Activated gamma-delta T cell treated with anti-CD3 and anti-CD28 coated beads, Interleukin-2, amount 50 U/mL, for 16 hours (primary cell): ENCODE measurements at regions not wholly inside any gene's neighbourhood (a gene's known extent, or its start where the extent isn't known, plus 50 kb on each side); places are given as distances from the start of the nearest gene placed in this dataset.

Experiments used
- DNase-seq: peaks from one replicate; pipeline ENCODE4 v3.0.0-alpha.2; 2020; ENCODE audit warnings: low read depth

DNA sequence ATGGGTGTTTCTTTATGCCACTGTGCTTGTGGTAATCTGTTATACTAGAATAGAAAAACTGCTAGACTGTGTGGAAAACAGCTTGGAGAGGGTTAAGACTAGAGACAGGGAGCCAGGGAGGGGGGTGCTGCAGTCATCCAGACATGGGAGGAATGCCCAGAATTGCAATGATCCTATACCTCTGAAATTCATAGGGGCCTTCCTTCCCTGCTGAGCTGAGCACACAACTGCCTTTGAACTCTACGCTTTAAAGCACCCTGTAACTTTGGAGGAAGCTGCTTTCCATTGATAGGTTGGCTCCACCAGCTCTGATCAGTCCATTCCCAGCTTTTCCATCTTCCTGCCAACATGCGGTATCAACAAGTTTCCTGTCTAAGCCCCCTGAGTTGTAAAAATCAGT, 155.9 kb upstream of the RASGEF1B start:
- DNase-seq, result no peak

DNA sequence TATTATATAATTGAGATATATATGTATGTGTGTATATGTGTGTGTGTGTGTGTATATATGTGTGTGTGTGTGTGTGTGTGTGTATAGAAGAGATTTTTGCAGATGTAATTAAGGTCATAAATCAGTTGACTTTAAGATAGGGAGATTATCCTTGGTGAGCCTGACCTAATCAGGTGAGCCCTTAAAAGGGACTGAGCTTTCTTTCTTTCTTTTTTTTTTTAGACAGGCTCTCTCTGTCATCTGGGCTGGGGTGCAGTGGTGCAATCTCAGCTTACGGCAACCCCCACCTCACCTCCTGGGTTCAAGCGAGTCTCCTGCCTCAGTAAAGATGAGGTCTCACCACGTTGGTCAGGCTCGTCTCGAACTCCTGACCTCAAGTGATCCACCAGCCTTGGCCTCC, 155.1 kb upstream of the RASGEF1B start:
- DNase-seq, result no peak

DNA sequence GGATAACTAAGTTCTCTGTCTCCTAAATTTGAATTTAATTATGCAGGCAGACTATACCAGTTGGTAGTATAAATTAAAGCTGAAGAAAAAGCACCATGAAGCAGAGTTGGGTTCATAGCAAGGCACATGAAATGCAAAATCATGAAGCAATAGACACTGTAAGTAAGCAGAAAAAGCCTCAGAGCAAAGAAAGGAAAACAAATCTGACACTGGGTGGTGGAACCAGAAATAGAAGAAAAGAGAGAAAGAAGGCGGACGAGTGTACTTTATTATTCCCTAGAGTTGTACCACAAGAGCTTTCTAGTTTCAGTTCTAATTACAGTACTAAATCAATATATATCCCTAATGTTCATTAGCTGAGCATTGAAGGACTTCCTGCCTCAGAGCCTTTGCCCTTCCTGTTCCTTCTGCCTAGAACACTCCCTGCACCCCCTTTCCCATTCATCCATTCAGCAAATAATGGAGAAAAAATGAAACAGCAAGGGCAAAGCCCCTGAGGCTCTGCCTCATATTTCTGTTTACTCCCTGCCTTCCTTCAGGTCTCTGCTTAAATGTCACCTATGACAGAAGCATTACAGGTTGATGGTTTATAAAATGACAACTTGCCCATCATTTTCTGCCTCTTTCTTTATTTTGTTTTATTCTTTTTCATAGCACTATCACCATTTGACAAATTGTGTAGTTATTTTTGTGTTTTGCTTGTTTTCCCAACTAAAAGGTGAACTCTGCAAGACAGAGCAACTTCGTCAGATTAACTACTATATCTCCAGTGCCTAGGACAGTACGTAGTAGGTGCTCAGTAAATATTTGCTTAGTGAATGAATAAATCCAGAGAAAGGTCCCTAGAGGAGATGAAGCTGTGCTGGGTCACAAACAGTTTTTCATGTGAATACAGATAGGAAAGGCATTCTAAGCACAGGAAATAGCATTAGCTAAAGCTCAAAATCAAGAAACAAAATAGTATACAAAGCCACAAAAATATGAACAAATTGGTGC, 154.0 kb upstream of the RASGEF1B start:
- no peak for DNase-seq

DNA sequence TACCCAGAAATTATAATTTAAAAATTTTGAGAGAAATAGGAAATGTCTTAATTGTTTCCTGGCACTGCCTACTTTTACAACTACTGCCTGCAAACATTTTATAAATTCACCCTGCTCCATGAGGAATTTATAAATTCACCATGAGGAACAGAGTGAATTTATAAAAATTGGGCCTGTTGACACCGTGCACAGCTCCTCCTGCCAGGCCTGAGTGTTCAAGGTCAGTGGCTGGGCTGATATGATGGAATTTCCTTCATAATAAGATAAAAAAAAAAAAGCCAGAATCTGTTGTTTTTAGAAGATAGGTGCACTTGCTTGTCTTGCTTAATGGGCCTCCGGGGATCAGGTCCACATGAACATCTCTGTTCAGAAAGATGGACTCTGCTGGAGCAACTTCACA, 151.7 kb upstream of the RASGEF1B start:
- DNase-seq, result no peak

DNA sequence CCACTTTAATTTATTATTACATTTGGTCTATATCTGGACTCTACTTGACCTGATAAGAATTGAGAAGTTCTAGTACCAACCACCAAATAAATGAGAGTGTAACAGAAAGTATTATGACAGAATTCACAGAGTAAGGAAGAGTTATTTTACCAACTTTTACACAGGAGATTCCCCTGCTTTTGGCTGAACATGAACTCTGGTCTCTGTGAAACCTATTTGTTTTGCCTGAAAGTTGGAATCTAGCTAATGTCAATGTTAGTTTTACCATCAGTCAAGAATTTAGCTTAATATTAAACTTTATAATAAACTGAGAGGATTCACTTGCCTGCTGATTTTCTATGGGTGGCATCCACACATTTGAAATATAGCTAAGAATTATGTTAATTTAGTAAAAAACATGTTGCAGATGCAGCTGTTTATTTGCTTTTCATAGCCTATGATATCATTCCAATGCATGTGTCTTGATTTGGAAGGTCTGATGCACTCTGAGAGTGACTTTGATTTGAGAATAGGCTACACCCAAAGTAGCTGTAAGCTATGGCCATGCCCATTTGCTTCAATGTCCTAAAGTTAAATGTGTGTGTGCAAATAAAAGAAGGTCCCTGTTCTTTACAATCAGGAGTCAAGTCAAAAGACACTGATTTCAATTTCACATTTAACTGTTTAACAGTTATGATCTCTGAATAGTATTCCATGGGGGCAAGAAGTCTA, 150.9 kb upstream of the RASGEF1B start:
- DNase-seq, result no peak

DNA sequence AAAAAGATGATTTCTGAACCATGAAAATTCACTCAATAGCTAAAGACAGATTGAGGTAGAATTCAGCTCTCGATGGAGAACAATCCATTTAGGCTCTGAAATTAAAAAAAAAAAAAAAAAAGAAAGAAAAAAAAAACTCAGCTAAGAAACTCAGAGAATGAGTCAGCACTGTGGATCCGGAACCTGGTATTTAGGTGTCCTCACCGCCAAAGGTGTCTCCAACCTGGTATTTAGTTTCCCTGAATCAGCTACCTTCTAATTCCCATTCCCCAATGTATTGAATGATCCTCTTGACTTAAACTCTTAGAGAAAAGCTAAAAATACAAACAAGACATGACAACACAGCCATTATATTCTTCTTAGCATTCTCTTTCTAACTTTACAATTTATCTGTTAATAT, 150.3 kb upstream of the RASGEF1B start:
- DNase-seq, result no peak

DNA sequence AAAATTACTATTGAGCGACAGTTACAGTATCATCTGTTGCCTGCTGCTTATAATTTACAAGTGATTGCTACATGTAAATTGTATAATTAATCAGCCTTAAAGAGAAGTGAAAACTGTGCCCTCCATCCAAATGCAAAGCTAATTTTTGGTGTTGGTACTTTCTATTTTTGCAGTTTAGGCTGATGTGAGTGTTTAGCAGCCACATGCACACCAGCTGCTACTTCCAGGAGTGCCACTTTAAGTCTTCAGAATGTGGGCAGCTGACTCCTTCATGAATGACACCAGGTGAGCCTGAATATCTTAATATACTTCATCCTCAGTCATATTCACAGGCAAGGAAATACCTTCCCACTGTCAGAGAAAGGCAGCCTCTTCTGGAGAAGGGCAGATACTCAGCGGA, 149.8 kb upstream of the RASGEF1B start:
- no peak for DNase-seq

DNA sequence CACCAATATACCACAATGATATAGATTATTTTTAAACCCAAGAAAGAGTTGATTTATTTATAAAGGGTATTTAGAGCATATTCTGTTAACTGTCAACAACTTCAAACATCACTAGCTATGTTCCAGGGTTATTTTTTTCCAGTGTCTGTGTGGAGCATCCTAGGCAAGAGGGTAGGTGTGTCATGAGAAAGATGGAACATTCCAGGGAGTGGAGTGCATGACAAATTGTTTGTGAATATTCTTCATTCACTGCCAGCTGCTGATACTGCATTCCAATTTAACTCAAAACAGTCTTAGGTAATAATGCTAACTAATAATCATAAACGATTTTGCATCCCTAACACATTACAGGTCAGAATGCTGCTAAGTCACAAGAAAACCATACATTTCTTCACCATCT, 148.7 kb upstream of the RASGEF1B start:
- no peak for DNase-seq

DNA sequence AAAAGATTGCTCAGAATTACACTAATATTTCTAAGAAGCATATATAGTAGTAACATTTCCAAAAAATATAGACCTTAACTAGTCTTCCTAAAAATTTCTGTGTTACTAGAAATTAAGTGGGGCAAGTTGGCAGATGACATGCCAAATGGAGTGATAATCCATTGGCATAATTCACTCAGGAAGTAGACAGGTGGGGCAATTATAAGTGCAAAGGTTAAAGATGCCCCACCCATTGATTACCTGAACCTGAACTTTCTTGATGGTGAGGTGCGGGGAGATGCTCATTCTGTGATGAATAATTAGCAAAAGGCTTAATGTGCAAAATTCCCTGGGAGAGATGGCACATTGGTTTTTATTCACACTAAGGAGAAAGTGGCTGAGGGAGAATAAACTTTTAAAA, 145.8 kb upstream of the RASGEF1B start:
- DNase-seq, result no peak

DNA sequence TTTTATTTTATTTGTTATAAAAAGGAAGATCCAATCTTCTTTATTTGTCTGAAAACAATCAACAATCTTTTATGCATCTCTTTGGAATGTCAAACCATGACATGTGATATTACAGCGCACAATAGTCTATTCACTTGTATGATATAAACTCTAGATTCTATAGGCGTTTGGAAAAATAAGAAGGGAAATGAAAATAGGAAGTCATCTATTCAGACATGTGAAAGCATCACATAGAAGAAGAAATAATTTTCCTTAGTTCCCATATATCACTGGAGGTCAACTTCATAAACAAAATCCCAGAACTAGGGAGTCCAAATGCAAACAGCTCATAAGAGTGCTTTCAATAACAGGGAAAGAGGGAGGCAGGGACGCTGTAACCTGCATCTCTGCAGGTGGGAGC, 139.5 kb upstream of the RASGEF1B start:
- DNase-seq, result no peak

DNA sequence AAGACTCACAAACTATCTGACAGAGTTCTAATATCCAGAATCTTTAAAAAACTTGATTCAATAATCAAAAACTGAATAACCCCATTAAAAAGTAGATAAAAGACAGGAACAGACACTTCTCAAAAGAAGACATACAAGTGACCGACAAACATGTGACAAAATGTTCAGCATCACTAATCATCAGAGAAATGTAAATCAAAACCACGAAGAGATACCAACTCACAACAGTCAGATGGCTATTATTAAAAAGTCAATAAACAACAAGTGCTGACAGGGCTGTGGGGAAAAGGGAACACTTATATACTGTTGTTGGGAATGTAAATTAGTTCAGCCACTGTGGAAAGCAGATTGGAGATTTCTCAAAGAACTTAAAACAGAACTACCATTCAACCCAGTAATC, 138.1 kb upstream of the RASGEF1B start:
- DNase-seq, result no peak

DNA sequence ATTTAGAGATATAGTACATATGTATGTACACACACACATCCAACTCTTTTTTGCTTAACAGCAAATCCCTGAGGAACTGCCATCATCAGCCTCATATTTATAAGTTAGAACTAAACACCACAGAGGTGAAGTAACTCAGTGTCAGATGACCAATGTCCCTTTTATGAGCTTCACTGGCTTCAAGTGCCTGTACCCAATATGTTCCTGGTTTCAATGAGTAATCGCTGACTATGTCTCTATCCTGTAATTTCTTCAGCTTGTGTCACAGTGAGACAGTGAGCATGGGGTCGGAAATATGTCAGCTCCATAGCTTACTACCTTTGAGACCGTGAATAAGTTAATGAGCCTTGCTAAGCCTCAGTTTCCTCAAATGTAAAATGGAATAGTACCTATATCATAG, 136.2 kb upstream of the RASGEF1B start:
- DNase-seq, result no peak

DNA sequence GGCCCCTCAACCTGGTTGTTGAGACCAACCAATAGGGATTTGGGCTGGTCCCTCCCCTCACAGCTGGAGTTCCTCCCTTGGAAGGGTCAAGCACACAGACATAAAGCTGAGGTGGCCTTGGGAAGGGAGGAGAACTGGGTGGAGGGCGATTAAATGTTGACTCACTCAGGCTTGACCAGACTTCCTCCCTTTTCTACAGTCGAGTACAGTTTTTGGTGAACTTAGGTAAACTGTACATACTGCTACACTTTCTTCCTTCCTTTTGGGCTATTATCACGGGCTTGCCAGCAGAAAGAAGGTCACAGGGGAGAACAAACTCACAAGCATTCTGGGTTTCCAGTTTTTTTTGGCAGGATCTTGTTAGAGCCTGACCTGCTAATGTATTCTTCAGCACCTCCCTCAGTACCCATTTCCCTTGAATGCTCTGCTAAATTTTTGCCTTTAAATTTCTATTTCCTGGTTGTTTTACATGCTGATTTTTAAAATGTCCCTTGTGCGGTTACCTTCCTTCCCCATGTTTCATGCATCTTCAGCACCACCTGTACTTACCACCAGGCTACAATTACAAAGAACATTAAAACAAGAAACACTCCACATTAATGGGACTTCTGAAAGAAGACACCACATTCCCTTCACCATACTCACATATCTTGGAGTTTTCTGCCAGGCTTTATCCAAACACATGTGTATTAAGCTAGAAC, 135.2 kb upstream of the RASGEF1B start:
- DNase-seq, result no peak

DNA sequence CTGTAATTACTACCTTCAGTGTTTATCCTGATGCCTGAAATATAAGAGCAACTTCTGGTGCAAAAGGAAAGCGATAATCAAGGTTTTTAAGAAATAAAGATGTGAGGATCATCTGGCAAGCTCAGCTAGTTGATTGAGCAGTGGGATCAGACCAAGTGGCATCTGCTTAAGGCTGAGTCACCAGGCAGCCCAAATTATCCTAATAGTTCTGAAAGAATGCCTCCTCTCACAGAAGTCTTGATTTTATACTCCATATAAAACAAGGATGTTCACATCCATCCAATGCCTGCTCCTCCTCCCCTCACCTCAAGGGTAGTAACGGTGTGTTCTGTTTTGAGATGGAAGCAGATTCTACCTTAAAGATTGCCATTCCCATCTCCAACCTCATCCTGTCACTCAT, 134.5 kb upstream of the RASGEF1B start:
- no peak for DNase-seq

DNA sequence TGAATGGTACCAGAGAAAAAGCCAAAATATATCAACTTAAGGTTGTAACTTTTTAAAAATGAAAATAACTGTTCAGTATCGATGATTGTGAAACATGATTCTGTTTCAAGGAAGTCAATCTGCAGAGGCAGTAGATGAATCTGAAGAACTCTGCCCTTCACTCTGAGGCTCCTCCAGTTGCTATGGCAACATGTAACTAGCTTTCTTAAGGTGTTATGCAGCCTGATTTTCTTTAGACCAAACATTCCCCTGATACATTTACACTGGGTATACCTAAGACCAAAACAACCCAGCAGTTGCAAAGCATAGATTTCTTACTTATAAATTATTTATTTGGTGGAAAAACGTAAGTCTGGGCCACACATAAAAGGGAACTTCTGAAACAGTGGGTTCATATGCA, 133.6 kb upstream of the RASGEF1B start:
- DNase-seq, result no peak

DNA sequence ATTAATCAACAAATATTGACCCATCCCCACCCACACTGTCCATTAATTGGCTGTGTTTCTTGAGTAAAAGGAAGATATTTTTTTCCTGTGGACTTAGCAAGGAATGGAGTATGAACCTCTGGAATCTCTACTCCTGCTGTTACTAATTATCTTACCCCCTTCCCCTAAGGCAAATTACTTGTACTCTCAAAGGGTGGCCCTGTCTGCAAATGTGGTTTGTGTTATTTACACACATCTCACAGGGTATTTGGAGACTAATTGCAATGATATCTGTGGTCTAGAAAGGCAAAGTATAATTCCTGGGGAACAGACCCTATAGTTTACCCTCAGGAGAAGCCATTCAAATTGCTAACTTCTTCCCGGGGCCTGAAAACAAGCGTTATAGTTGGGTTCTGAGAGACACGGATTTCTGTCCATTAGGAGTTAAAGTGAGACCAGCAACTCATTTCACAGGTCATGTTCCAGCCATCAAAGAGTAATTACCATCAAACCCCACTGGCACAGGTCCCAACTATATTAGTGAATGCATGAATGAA, 133.0 kb upstream of the RASGEF1B start:
- DNase-seq, result no peak

DNA sequence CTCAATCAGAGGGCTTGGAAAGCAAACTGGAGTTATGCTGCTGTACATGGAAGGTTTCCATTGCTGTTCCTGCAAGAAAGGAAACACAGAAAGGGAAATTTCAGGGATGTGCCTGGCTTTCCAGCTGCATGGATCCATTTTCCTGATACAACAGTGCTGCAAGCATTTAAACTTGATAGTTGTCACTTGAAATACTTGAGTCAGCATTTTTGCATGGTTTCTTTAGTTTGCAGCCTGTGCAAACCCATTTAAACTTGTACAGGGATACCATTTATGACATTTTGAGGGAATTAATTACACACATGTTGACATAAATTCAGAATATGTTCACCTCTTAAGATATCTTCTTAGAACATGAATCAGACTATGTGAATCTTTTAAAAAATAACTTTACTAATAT, 131.1 kb upstream of the RASGEF1B start:
- DNase-seq, result no peak

DNA sequence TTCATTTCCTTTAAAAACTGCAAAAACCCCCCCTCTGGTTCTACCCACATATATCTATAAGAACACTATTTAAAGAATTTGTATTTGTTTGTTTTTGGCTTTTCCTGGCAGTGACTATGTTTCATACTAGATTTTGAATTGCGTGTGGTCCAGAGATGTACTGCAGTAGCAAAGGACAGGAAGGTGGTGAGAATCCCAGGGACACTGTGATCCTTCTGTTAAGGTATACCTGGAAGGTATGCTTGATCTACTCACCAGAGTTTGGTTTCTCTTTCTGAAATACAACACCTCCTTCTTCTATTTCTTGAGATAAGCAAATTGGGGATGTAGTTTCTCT, 129.6 kb upstream of the RASGEF1B start:
- no peak for DNase-seq

DNA sequence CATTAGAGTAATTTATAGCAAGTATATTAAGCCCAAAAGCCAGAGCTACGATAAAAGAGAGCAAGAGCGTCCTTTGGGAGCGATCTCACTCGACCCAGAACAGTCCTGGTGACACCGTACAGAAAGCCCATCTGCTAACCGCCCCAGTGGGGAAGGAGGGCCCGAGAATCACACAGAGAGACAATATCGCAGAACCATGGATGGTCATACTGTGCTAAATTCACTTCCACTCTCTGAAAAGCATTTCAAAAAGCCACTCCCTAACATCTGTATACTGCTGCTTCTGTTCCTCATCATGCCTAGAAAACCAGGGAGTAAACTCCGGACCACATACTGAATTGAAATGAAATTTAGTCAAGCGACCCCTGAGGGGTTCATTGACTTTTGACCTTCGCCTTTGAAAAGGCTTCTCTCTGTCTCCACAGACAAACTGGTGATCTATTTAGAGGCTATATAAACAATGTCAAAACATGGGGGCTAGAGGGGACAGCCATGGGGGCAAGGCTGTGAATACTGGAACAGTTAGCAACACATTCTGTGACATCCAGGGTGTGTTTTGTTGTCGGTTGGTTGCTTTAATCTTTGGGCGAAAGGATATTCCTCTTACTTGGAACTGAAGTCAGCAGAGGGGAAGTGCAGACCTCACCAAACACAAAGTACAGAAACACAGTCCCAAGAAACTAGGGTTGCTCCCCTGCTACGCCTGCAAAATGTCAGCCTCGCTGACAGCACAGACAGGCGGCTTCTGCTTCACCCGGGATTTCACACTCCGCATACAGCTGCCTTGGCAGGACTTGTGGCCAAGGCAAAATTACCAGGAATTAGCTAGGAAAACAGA, 129.0 kb upstream of the RASGEF1B start:
- DNase-seq, result no peak

DNA sequence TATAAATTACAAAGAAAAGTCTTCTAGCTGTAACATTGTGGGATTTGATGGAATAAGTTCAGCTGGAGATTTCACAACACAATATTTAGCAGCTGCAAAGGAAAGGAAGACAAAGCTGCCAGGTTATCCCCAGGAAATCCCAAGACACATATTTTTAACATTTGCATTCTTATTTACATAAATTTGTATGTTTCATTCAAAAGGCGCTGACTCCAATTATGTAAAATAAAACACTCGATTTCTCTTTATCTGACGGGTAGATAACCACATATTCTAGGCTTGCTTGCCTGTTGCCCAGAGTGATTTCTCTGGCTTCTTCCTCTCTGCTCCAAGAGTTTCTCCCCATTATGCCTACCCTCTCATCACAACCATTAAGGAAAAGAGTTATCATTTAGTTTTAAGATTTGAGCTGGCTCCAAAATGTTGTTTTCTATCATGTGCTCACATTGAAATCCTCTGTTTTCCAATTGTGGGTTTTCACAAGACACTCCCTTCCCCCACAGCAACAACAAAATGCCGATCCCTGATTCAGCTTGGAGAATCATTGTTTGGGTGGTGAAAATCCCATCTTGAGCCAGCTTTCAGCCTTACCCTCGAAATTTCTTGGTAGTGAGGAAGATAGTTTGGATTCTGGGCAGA, 128.2 kb upstream of the RASGEF1B start:
- no peak for DNase-seq
